Stomach (tissue), 4 donors: ENCODE measurements at regions not wholly inside any gene's neighbourhood (a gene's known extent, or its start where the extent isn't known, plus 50 kb on each side); places are given as distances from the start of the nearest gene placed in this dataset.

Source experiments
- CTCF ChIP-seq, 7 experiments: fragments of 450-650 bp in 4 of 7; fragments of 200-600 bp in 3 of 7; sonication (generic) in 3 of 7; IDR thresholded peaks; one replicate each; pipeline ENCODE4 v1.5.1; 2016 to 2019; ENCODE audit warnings: antibody characterized with exemption in 7 of 7, control low read depth in 2 of 7, mild to moderate bottlenecking in 1 of 7
- POLR2A ChIP-seq, 4 donors: fragments of 450-650 bp; IDR thresholded peaks; one replicate each; pipeline ENCODE4 v1.6.1; 2016; ENCODE audit warnings: antibody characterized with exemption in 4 of 4, control low read depth in 2 of 4, mild to moderate bottlenecking in 1 of 4, moderate library complexity in 1 of 4

GRCh38 chr2:59083075-59083828, 842.1 kb upstream of the FANCL start:
- TF ChIP-seq CTCF (IDR thresholded peaks at IDR 0.05) (no peak), POLR2A (IDR thresholded peaks at IDR 0.05) (no peak)
